ENCODE measurements at regions not wholly inside any gene's neighbourhood (a gene's known extent, or its start where the extent isn't known, plus 50 kb on each side); places are given as distances from the start of the nearest gene placed in this dataset.
"Not testable (repeated sequence)": the region's sequence is repeated elsewhere in the genome, so short reads cannot be mapped to it uniquely, and the experiment has no call there.

DNA sequence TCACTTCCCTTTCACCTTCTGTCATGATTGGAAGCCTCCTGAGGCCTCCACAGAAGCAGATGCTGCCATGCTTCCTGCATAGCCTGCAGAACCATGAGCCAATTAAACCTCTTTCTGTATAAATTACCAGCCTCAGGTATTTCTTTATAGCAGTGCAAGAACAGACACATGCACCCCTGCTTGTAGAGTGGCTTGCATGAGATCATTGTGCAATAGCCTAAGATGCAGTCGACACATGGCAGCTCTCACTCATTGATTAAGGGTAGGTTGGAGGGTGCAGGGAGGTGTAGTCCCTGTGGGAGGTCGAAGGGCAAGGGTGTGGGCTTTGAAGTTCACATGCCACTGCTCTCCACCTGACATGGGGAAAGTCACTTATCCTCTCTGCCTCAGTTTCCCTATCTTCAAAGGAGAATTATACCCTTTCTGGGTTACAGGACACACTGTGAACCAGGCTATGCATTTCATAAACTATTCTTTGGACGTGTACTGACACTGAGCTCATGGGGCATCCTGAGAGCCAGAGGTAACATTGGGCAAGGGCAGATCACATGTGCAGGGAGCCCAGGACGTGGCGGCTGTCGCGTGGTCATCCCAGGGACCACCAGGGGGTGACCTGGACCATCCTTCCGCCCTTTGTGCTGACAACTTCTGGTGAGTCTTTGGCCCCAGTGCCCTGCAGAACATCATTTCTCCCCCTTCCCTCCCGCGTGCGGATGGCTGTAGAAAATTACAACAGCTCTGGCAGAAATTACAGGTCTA, 69.2 kb upstream of the SHANK2 start:
- peaks cover 7% of the 10 kb centered on the region for H3K4me1 ChIP-seq
- no peak for TF ChIP-seq POLR2A (IDR thresholded peaks at IDR 0.05)
- TF ChIP-seq, protein P1, sequence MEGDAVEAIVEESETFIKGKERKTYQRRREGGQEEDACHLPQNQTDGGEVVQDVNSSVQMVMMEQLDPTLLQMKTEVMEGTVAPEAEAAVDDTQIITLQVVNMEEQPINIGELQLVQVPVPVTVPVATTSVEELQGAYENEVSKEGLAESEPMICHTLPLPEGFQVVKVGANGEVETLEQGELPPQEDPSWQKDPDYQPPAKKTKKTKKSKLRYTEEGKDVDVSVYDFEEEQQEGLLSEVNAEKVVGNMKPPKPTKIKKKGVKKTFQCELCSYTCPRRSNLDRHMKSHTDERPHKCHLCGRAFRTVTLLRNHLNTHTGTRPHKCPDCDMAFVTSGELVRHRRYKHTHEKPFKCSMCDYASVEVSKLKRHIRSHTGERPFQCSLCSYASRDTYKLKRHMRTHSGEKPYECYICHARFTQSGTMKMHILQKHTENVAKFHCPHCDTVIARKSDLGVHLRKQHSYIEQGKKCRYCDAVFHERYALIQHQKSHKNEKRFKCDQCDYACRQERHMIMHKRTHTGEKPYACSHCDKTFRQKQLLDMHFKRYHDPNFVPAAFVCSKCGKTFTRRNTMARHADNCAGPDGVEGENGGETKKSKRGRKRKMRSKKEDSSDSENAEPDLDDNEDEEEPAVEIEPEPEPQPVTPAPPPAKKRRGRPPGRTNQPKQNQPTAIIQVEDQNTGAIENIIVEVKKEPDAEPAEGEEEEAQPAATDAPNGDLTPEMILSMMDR (IDR thresholded peaks at IDR 0.05), result no peak
- ATAC-seq, result no peak
- no peak for DNase-seq
- no peak overlapping the region for H3K27ac ChIP-seq
- WGBS, 2 donors, result 49 to 72% methylated on average over 7 to 11 of the region's 11 CpGs
- no peaks in the 10 kb centered on the region for H3K27me3 ChIP-seq
- no peak overlapping the region for H3K4me3 ChIP-seq
- H3K9me3 ChIP-seq, result no peaks in the 10 kb centered on the region
- intact Hi-C loops (cut with DNase I), result no loop called here
- no peaks in the 10 kb centered on the region for H3K36me3 ChIP-seq (replicated peaks in 1 of 2; ENCODE audit: insufficient read depth in 1 of 2, low read depth in 2 of 2)

DNA sequence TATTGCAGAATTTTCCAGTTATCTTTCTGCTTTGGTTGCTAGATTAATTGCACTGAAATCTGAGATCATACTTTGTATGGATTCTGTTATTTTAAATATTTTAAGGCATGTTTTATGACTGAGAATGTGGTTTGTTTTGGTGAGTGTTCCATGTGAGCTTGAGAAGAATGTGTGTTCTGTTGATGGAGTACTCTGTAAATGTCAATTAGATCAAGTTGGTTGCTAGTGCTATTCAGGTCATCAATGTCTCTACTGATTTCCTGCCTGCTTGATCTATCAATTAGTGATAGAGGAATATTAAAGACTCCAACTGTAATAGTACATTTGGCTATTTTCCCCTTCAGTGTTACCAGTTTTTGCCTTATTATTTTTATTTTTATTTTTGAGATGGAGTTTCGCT, 64.3 kb upstream of the SHANK2 start:
- intact Hi-C loops (cut with DNase I), result no loop called here
- no peak overlapping the region for H3K27ac ChIP-seq
- H3K4me1 ChIP-seq, result peaks cover under 1% of the 10 kb centered on the region
- ATAC-seq (no peak), DNase-seq (no peak)
- H3K4me3 ChIP-seq, result no peak overlapping the region
- H3K36me3 ChIP-seq (replicated peaks in 1 of 2; ENCODE audit: insufficient read depth in 1 of 2, low read depth in 2 of 2), result no peaks in the 10 kb centered on the region
- TF ChIP-seq, protein P1 (IDR thresholded peaks at IDR 0.05), result no peak
- no peak for TF ChIP-seq POLR2A (IDR thresholded peaks at IDR 0.05)
- H3K9me3 ChIP-seq, result no peaks in the 10 kb centered on the region
- 85 to 100% methylated on average over 1 of the region's 1 CpG for WGBS, 2 donors
- H3K27me3 ChIP-seq, result no peaks in the 10 kb centered on the region

DNA sequence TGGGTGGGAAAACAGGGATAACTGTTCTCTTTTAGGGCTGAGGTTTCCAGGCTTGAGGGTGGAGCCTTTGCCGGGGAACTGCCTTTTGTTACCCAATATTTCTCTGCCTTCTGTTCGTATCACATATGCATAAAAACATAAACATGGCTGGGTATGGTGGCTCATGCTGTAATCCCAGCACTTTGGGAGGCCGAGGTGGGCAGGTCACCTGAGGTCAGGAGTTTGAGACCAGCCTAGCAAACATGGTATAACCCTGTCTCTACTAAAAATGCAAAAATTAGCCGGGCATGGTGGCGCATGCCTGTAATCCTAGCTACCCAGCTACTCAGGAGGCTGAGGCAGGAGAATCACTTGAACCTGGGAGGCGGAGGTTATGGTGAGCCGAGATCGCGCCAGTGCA, 60.2 kb upstream of the SHANK2 start:
- WGBS, 2 donors, result 78 to 82% methylated on average over 9 of the region's 9 CpGs
- not testable (repeated sequence) for DNase-seq

DNA sequence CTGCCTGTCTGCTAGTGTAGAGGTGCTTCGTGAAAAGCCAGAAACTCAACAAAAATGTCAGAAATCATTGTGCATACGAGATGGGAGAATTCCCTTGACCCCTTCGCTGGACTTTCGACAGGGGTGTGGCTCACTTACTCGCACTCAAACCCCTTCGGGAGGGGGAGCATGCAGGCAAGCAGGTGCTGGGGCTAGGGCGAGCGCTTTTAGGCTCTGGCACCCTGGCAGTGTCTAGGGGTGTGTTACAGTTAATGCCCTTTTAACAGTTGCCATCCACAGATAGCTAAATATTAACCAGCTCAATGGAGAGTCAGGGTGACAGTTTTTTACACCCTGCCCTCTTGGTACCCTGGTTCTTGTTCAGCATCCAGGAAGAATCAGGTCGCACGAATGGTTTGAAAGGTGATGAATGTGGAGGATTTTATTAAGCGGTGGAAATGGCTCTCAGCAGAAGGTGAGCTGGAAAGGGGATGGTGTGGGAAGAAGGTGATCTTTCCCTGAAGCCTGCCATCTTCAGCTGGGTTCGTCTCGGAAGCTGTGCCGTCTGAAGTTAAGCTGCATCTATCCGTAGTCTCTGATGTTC, 59.6 kb upstream of the SHANK2 start:
- Histone ChIP-seq H3K27me3 (no peaks in the 10 kb centered on the region), H3K36me3 (replicated peaks in 1 of 2; ENCODE audit: insufficient read depth in 1 of 2, low read depth in 2 of 2) (no peaks in the 10 kb centered on the region), H3K27ac (no peak overlapping the region), H3K4me3 (no peak overlapping the region), H3K4me1 (peaks cover 3% of the 10 kb centered on the region), H3K9me3 (no peaks in the 10 kb centered on the region)
- ATAC-seq (no peak), DNase-seq (no peak)
- 81 to 85% methylated on average over 14 to 15 of the region's 15 CpGs for WGBS, 2 donors
- intact Hi-C loops (cut with DNase I), result no loop called here
- TF ChIP-seq POLR2A (IDR thresholded peaks at IDR 0.05), result no peak
- TF ChIP-seq, protein P1 (IDR thresholded peaks at IDR 0.05), result no peak

More for the DNA sequence above, 60.2 kb upstream of the SHANK2 start:
- H3K27me3 ChIP-seq; H3K27ac ChIP-seq; intact Hi-C loops (cut with DNase I); H3K9me3 ChIP-seq; H3K4me3 ChIP-seq; ATAC-seq; H3K4me1 ChIP-seq; H3K36me3 ChIP-seq (replicated peaks in 1 of 2; ENCODE audit: insufficient read depth in 1 of 2, low read depth in 2 of 2): not testable (repeated sequence)

DNA sequence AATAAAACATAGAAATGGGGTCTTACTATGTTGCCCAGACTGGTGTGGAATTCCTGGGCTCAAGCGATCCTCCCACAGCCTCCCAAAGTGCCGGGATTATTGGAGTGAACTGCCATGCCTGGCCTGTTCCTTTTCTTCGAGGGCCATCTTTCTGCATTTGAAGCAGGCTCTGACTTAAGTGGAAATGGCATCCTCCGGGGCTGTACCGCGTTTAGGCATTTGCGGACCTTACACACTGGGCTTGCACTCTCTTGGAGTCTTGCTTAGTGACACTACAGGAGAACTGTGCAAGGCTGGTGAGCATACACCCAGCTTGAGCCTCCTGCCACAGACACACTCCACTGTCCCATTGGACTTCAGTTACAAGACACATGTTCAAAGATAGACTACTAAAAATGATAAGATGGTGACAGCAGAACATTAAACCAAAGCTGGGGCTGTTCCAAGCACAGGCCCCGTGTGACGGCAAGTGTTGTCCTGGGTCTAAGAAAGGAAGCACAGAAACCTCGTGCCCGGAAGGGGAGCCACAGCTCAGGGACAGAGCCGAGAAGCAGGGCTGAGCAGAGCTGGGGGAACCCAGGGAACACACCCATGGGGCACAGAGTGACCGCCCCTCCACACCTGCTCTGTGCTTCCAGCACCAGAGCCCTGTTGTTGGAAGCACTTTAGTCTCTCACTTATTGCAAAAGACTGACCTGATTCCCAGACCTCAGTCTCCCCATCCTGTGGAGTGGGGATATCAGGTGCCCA, 59.0 kb upstream of the SHANK2 start:
- WGBS, 2 donors, result 84% methylated on average over 12 to 13 of the region's 13 CpGs
- ATAC-seq, result no peak

More for the DNA sequence above, 59.0 kb upstream of the SHANK2 start:
- TF ChIP-seq POLR2A (IDR thresholded peaks at IDR 0.05), result no peak
- TF ChIP-seq, protein P1 (IDR thresholded peaks at IDR 0.05), result no peak
- Histone ChIP-seq H3K36me3 (replicated peaks in 1 of 2; ENCODE audit: insufficient read depth in 1 of 2, low read depth in 2 of 2) (no peaks in the 10 kb centered on the region), H3K4me1 (peaks cover 9% of the 10 kb centered on the region), H3K27me3 (no peaks in the 10 kb centered on the region), H3K27ac (no peak overlapping the region), H3K4me3 (no peak overlapping the region), H3K9me3 (no peaks in the 10 kb centered on the region)
- intact Hi-C loops (cut with DNase I), result no loop called here
- no peak for DNase-seq
